NCI-H1092 treated with DMSO at 0.1 percent for 48 hours (cell line): ENCODE measurements at regions not wholly inside any gene's neighbourhood (a gene's known extent, or its start where the extent isn't known, plus 50 kb on each side); places are given as distances from the start of the nearest gene placed in this dataset.

Experiments used
- DNase-seq: peaks from one replicate; lab custom pipeline; 2025; lab: John Stamatoyannopoulos, UW

GRCh38 chr15:101551696-101552591, 62.4 kb upstream of the PCSK6 start:
- no peak for DNase-seq

- DNase-seq: no peak
These were observed 60.6 kb upstream of the PCSK6 start for GRCh38 chr15:101550124-101550523.

- no peak for DNase-seq
These were observed 60.1 kb upstream of the PCSK6 start for GRCh38 chr15:101549647-101550046.

GRCh38 chr15:101547737-101548136, 58.2 kb upstream of the PCSK6 start:
- no peak for DNase-seq

GRCh38 chr15:101545548-101546505, 56.3 kb upstream of the PCSK6 start:
- DNase-seq: no peak

- DNase-seq: no peak
These were observed 55.1 kb upstream of the PCSK6 start for GRCh38 chr15:101544613-101544945.

- no peak for DNase-seq
These were observed 54.6 kb upstream of the PCSK6 start for GRCh38 chr15:101543926-101544612.

- DNase-seq: no peak
These were observed 53.9 kb upstream of the PCSK6 start for GRCh38 chr15:101543431-101543830.

GRCh38 chr15:101543026-101543390, 53.5 kb upstream of the PCSK6 start:
- no peak for DNase-seq

- DNase-seq: no peak
These were observed 53.0 kb upstream of the PCSK6 start for GRCh38 chr15:101542306-101543025.

GRCh38 chr15:101541501-101542292, 52.2 kb upstream of the PCSK6 start:
- DNase-seq: no peak

- DNase-seq: no peak
These were observed 51.2 kb upstream of the PCSK6 start for GRCh38 chr15:101540480-101541239.

GRCh38 chr15:101539930-101540329, 50.4 kb upstream of the PCSK6 start:
- DNase-seq: no peak

- DNase-seq: no peak
These were observed 50.0 kb upstream of the PCSK6 start for GRCh38 chr15:101539492-101539891.
